Panc1 (cell line): ENCODE measurements at regions not wholly inside any gene's neighbourhood (a gene's known extent, or its start where the extent isn't known, plus 50 kb on each side); places are given as distances from the start of the nearest gene placed in this dataset.
A peak's percentile ranks its signal among the peaks of the same experiment; 100 is the strongest.

Experiments used
- ATAC-seq: fragments of 200-7000 bp; cut with Tn5 transposase; 2 replicates; pipeline ENCODE4 v1.9.1; 2020; ENCODE audit warnings: mild to moderate bottlenecking, moderate library complexity
- BruUV-seq: library from RNA; stranded (reverse); fragments of 400-500 nt; replicated peaks from 2 replicates; lab custom pipeline; 2021; lab: Mats Ljungman, UMichigan
- CTCF ChIA-PET: fragments of 300-600 bp; sonication (Branson Sonifier 250); formaldehyde crosslinking; loops from one replicate; lab custom pipeline; 2022; ENCODE audit warnings: antibody characterized with exemption; lab: Charles Lee
- POLR2A ChIA-PET: fragments of 300-600 bp; sonication (Branson Sonifier 250); formaldehyde crosslinking; loops from one replicate; lab custom pipeline; 2022; ENCODE audit warnings: antibody characterized with exemption; lab: Charles Lee
- DNase-seq: peaks from one replicate; pipeline ENCODE4 v3.0.0-alpha.2; 2010; ENCODE audit warnings: low read depth, low spot score
- H3K27ac ChIP-seq: 2 replicates; pipeline ENCODE4 v1.5.1; 2011; ENCODE audit warnings: mild to moderate bottlenecking, low read length, inconsistent platforms
- H3K27me3 ChIP-seq: fragments of 200-500 bp; sonication (Bioruptor generic); 2 replicates; pipeline ENCODE4 v1.6.0; 2014; ENCODE audit warnings: low read length, inconsistent platforms; ENCODE audit not compliant: control insufficient read depth, insufficient read depth
- H3K36me3 ChIP-seq: fragments of 200-500 bp; sonication (Bioruptor generic); 2 replicates; pipeline ENCODE4 v1.5.1; 2014; ENCODE audit warnings: inconsistent platforms, mild to moderate bottlenecking, low read length, moderate library complexity; ENCODE audit not compliant: control insufficient read depth, insufficient read depth
- H3K4me1 ChIP-seq: 2 replicates; pipeline ENCODE4 v1.5.1; 2011; ENCODE audit warnings: inconsistent platforms, mild to moderate bottlenecking, low read length, moderate library complexity; ENCODE audit not compliant: control insufficient read depth, insufficient read depth
- H3K4me3 ChIP-seq, 2 experiments: 2 replicates each; pipeline ENCODE4 v1.5.1; 2011 to 2012; ENCODE audit warnings: low read depth in 2 of 2, low read length in 2 of 2, mild to moderate bottlenecking in 2 of 2, inconsistent platforms in 1 of 2, moderate library complexity in 1 of 2
- H3K9me3 ChIP-seq: fragments of 200-500 bp; sonication (Bioruptor generic); 2 replicates; pipeline ENCODE4 v1.5.1; 2014; ENCODE audit warnings: low read depth, mild to moderate bottlenecking, inconsistent platforms, low read length, moderate library complexity; ENCODE audit not compliant: control insufficient read depth, insufficient read depth
- CTCF ChIP-seq: fragments of 450-650 bp; IDR thresholded peaks from 2 replicates; pipeline ENCODE4 v1.5.1; 2017; ENCODE audit warnings: mild to moderate bottlenecking
- POLR2AphosphoS5 ChIP-seq: IDR thresholded peaks from 2 replicates; pipeline ENCODE4 v1.6.1; 2012; ENCODE audit warnings: mild to moderate bottlenecking, low read depth, low read length, moderate library complexity
- REST ChIP-seq, 2 experiments: IDR thresholded peaks; 2 replicates each; pipeline ENCODE4 v1.6.1; 2011 to 2012; ENCODE audit warnings: low read depth in 2 of 2, control low read depth in 1 of 2, low read length in 1 of 2, mild to moderate bottlenecking in 1 of 2, moderate library complexity in 1 of 2; ENCODE audit not compliant: insufficient read depth in 1 of 2
- SIN3A ChIP-seq: IDR thresholded peaks from 2 replicates; pipeline ENCODE4 v1.6.1; 2012; ENCODE audit warnings: low read depth, mild to moderate bottlenecking, low read length, moderate library complexity, borderline replicate concordance; ENCODE audit not compliant: insufficient read depth
- TCF7L2 ChIP-seq: IDR thresholded peaks from 2 replicates; pipeline ENCODE4 v1.6.1; 2011; ENCODE audit warnings: mild to moderate bottlenecking, low read depth, low read length, inconsistent platforms
- in situ Hi-C: cut with HindIII; loops from 2 replicates; pipeline ENCODE4 v1.10.0; 2016; ENCODE audit warnings: low sequenced_read_pairs, low pct_unique_long_range_greater_than_20kb
- intact Hi-C: fragments of 100-400 bp; cut with micrococcal nuclease; formaldehyde crosslinking; loops from one replicate; pipeline ENCODE4 v1.10.0; 2022; ENCODE audit not compliant: unreplicated experiment

- H3K36me3 ChIP-seq, result no peaks in the 10 kb centered on the region
- DNase-seq (no peak), ATAC-seq (peak; percentile 58; the same call in 1 of the 2 replicates)
- no peaks in the 10 kb centered on the region for H3K9me3 ChIP-seq
- TF ChIP-seq SIN3A, result no peak
- peak; percentile 89 for TF ChIP-seq TCF7L2
- POLR2A ChIA-PET, result no interaction called here
- in situ Hi-C loops (no loop called here), intact Hi-C loops (no loop called here)
- H3K27ac ChIP-seq, result no peak overlapping the region
- H3K4me3 ChIP-seq, result no peak overlapping the region
- no peaks in the 10 kb centered on the region for H3K4me1 ChIP-seq
- no peaks in the 10 kb centered on the region for H3K27me3 ChIP-seq
- CTCF ChIA-PET, result no interaction called here
- BruUV-seq, result no TSS peak
These were observed 265.5 kb downstream of the CYRIA start for GRCh38 chr2:16400127-16400623.

GRCh38 chr2:16398486-16399043 is 267.1 kb downstream of the CYRIA start:
- CTCF ChIA-PET, result no interaction called here

More at GRCh38 chr2:16398486-16399043, 267.1 kb downstream of the CYRIA start:
- Histone ChIP-seq H3K27me3 (no peaks in the 10 kb centered on the region), H3K9me3 (no peaks in the 10 kb centered on the region), H3K36me3 (no peaks in the 10 kb centered on the region), H3K4me3 (no peak overlapping the region), H3K4me1 (no peaks in the 10 kb centered on the region), H3K27ac (no peak overlapping the region)
- in situ Hi-C loops, result no loop called here
- POLR2A ChIA-PET, result interaction anchor here (0.6 kb wide), 1 partner anchor 1788 kb away, joined by 3 read pairs; no protein-coding TSS in a partner anchor
- no peak for ATAC-seq
- DNase-seq, result no peak
- TF ChIP-seq REST (IDR thresholded peaks at IDR 0.05; ENCODE audit: insufficient read depth in 1 of 2, low read depth in 2 of 2, low read length in 1 of 2) (no peak), POLR2AphosphoS5 (no peak), CTCF (no peak), TCF7L2 (no peak), SIN3A (no peak)
- no TSS peak for BruUV-seq
- intact Hi-C loops, result no loop called here
